SK-N-SH (cell line): ENCODE measurements at regions not wholly inside any gene's neighbourhood (a gene's known extent, or its start where the extent isn't known, plus 50 kb on each side); places are given as distances from the start of the nearest gene placed in this dataset.

Experiments
- CTCF ChIA-PET: fragments of 300-600, 350-600 bp; formaldehyde crosslinking; extraction: SDS; loops from one replicate; lab custom pipeline; 2021; lab: Yijun Ruan, JAX
- POLR2A ChIA-PET: fragments of 350-600 bp; sonication (Branson Sonifier 250); formaldehyde crosslinking; extraction: SDS; loops from one replicate; lab custom pipeline; 2020; ENCODE audit warnings: antibody characterized with exemption, inconsistent platforms; lab: Yijun Ruan, JAX
- DNase-seq: peaks from one replicate; pipeline ENCODE4 v3.0.0; 2012
- H2AFZ ChIP-seq: fragments of 200-600 bp; sonication (generic); 2 replicates; pipeline ENCODE4 v1.8.1; 2016; ENCODE audit warnings: antibody characterized with exemption, mild to moderate bottlenecking, low read depth
- H3F3A ChIP-seq: fragments of 200-600 bp; sonication (generic); replicated peaks from 2 replicates; pipeline ENCODE3; 2016; ENCODE audit warnings: antibody characterized with exemption, mild to moderate bottlenecking; ENCODE audit not compliant: insufficient read depth
- H3K27ac ChIP-seq, 2 experiments: fragments of 200-500 bp in 1 of 2; fragments of 200-600 bp in 1 of 2; sonication (Bioruptor generic) in 1 of 2; sonication (generic), shearing (Covaris generic) in 1 of 2; 2 replicates each; pipeline versions ENCODE4 v1.5.1 to v1.6.1; 2014 to 2016; ENCODE audit warnings: low read depth in 2 of 2, inconsistent platforms in 1 of 2, low read length in 1 of 2, mild to moderate bottlenecking in 1 of 2, mixed read lengths in 1 of 2
- H3K27me3 ChIP-seq: fragments of 200-600 bp; sonication (generic), shearing (Covaris generic); 2 replicates; pipeline ENCODE4 v1.6.1; 2016; ENCODE audit warnings: mixed run types; ENCODE audit not compliant: insufficient read depth
- H3K36me3 ChIP-seq, 2 experiments: fragments of 200-500 bp in 1 of 2; fragments of 200-600 bp in 1 of 2; sonication (Bioruptor generic) in 1 of 2; sonication (generic) in 1 of 2; replicated peaks in 1 of 2; 2 replicates each; pipeline versions ENCODE3 to v1.5.1; 2014 to 2016; ENCODE audit warnings: low read length in 1 of 2, mild to moderate bottlenecking in 1 of 2; ENCODE audit not compliant: insufficient read depth in 2 of 2, control insufficient read depth in 1 of 2
- H3K4me1 ChIP-seq, 2 experiments: fragments of 200-500 bp in 1 of 2; fragments of 200-600 bp in 1 of 2; sonication (Bioruptor generic) in 1 of 2; sonication (generic), shearing (Covaris generic) in 1 of 2; 2 replicates each; pipeline versions ENCODE4 v1.5.1 to v1.6.1; 2014 to 2016; ENCODE audit warnings: low read depth in 1 of 2, low read length in 1 of 2, mixed run types in 1 of 2; ENCODE audit not compliant: insufficient read depth in 2 of 2, control insufficient read depth in 1 of 2
- H3K4me2 ChIP-seq: fragments of 200-600 bp; sonication (generic), shearing (Covaris generic); 2 replicates; pipeline ENCODE4 v1.6.1; 2017; ENCODE audit warnings: mixed run types
- H3K4me3 ChIP-seq, 2 experiments: fragments of 200-500 bp in 1 of 2; fragments of 200-600 bp in 1 of 2; sonication (Bioruptor generic) in 1 of 2; sonication (generic), shearing (Covaris generic) in 1 of 2; 2 replicates each; pipeline versions ENCODE4 v1.5.1 to v1.8.1; 2014 to 2016; ENCODE audit warnings: low read depth in 2 of 2, inconsistent platforms in 1 of 2, low read length in 1 of 2, mild to moderate bottlenecking in 1 of 2, mixed read lengths in 1 of 2, moderate library complexity in 1 of 2
- H3K79me2 ChIP-seq: fragments of 200-600 bp; sonication (generic); 2 replicates; pipeline ENCODE4 v1.8.1; 2017; ENCODE audit warnings: mild to moderate bottlenecking; ENCODE audit not compliant: insufficient read depth
- H3K9ac ChIP-seq: fragments of 200-600 bp; sonication (generic); 2 replicates; pipeline ENCODE4 v1.6.1; 2017; ENCODE audit warnings: mixed run types
- H3K9me2 ChIP-seq: fragments of 200-600 bp; sonication (generic); 2 replicates; pipeline ENCODE4 v1.6.1; 2017; ENCODE audit warnings: mixed run types
- H3K9me3 ChIP-seq: fragments of 200-600 bp; sonication (generic); 2 replicates; pipeline ENCODE4 v1.6.1; 2017; ENCODE audit warnings: mixed run types, mild to moderate bottlenecking, moderate library complexity
- H4K20me1 ChIP-seq: fragments of 200-600 bp; sonication (generic); 2 replicates; pipeline ENCODE4 v1.6.1; 2017; ENCODE audit warnings: mild to moderate bottlenecking, mixed run types; ENCODE audit not compliant: insufficient read depth
- ELF1 ChIP-seq: IDR thresholded peaks from 2 replicates; pipeline ENCODE4 v1.4.0; 2012
- EP300 ChIP-seq, 2 experiments: IDR thresholded peaks; 2 replicates each; pipeline versions ENCODE4 v1.4.0 to v1.6.1; 2012; ENCODE audit warnings: borderline replicate concordance in 1 of 2, low read depth in 1 of 2, low read length in 1 of 2
- FOSL2 ChIP-seq: IDR thresholded peaks from 2 replicates; pipeline ENCODE4 v1.4.0; 2012; ENCODE audit warnings: low read depth, mild to moderate bottlenecking, moderate library complexity, borderline replicate concordance
- JUND ChIP-seq: IDR thresholded peaks from 2 replicates; pipeline ENCODE4 v1.4.0; 2012
- MXI1 ChIP-seq: IDR thresholded peaks from 2 replicates; pipeline ENCODE4 v1.6.1; 2012; ENCODE audit warnings: mild to moderate bottlenecking, low read depth, low read length, improper control_type of control experiment
- NFIC ChIP-seq: IDR thresholded peaks from 2 replicates; pipeline ENCODE4 v1.4.0; 2012; ENCODE audit warnings: borderline replicate concordance
- POLR2AphosphoS5 ChIP-seq: IDR thresholded peaks from 2 replicates; pipeline ENCODE4 v1.6.1; 2012; ENCODE audit warnings: low read depth, low read length
- RAD21 ChIP-seq: IDR thresholded peaks from 2 replicates; pipeline ENCODE4 v1.6.1; 2012; ENCODE audit warnings: mild to moderate bottlenecking, low read length
- RFX5 ChIP-seq: IDR thresholded peaks from 2 replicates; pipeline ENCODE4 v1.6.1; 2012; ENCODE audit warnings: mild to moderate bottlenecking, improper control_type of control experiment, low read length
- RXRA ChIP-seq: IDR thresholded peaks from 2 replicates; pipeline ENCODE4 v1.4.0; 2012; ENCODE audit warnings: low read depth, mild to moderate bottlenecking, borderline replicate concordance
- SMC3 ChIP-seq: IDR thresholded peaks from 2 replicates; pipeline ENCODE4 v1.6.1; 2012; ENCODE audit warnings: low read depth, low read length, improper control_type of control experiment
- TAF1 ChIP-seq: IDR thresholded peaks from 2 replicates; pipeline ENCODE4 v1.6.1; 2012; ENCODE audit warnings: low read depth, mild to moderate bottlenecking, low read length, moderate library complexity, borderline replicate concordance
- TCF12 ChIP-seq: IDR thresholded peaks from 2 replicates; pipeline ENCODE4 v1.4.0; 2012
- TEAD4 ChIP-seq: IDR thresholded peaks from 2 replicates; pipeline ENCODE4 v1.4.0; 2012; ENCODE audit warnings: mild to moderate bottlenecking, borderline replicate concordance; ENCODE audit not compliant: insufficient read depth
- YY1 ChIP-seq: IDR thresholded peaks from 2 replicates; pipeline ENCODE4 v1.4.0; 2012; ENCODE audit warnings: low read depth, mild to moderate bottlenecking
- WGBS: methylation state at CpG from one replicate; pipeline ENCODE4 v1.1.6; 2017; ENCODE audit warnings: low lambda C conversion rate; 5-methylcytosine and 5-hydroxymethylcytosine counted together
- TF ChIP-seq, protein P1 (sequence below): fragments of 200-600 bp; sonication (generic); IDR thresholded peaks from 2 replicates; pipeline ENCODE4 v1.6.1; 2017; ENCODE audit warnings: antibody characterized with exemption, mild to moderate bottlenecking, moderate library complexity
- TF ChIP-seq, protein P2 (sequence below): IDR thresholded peaks from 2 replicates; pipeline ENCODE4 v1.4.0; 2012; ENCODE audit warnings: low read depth, borderline replicate concordance

DNA sequence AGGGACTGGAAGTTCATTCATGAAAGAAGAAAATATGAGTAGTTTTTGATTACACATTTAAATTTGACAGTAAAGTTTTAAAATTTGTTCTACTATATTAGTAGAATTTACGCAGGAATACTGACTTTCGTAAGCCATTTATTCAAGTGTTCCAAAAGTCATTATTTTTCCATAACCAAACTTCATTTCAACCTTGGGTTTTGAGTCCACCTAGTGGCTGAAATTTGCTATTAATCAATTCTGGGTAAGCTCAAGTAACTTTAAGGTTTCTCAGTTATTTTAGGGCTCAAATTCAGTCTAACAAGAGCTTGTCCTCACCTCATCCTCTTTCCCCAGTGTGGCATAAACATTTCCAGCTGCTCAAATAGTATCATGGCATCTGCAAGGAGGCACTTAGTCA, 175.4 kb downstream of the SH3BGRL start:
- H4K20me1 ChIP-seq = no peaks in the 10 kb centered on the region
- WGBS = 1% methylated on average over 2 of the region's 2 CpGs
- H2AFZ ChIP-seq = no peak overlapping the region
- no peak overlapping the region for H3K9ac ChIP-seq
- H3F3A ChIP-seq = no peaks in the 10 kb centered on the region
- DNase-seq = peak; percentile 1
- POLR2A ChIA-PET = no interaction called here
- no peaks in the 10 kb centered on the region for H3K36me3 ChIP-seq
- no peaks in the 10 kb centered on the region; the same call in 1 of the 2 replicates for H3K27me3 ChIP-seq
- H3K4me2 ChIP-seq = no peak overlapping the region
- no peaks in the 10 kb centered on the region for H3K79me2 ChIP-seq
- no peak overlapping the region for H3K4me3 ChIP-seq
- H3K27ac ChIP-seq = no peak overlapping the region
- TF ChIP-seq RAD21 = peak; percentile 60
- TF ChIP-seq SMC3 = peak; percentile 40; the same call in 1 of the 2 replicates
- TF ChIP-seq FOSL2 = no peak
- TF ChIP-seq ELF1 = no peak
- TF ChIP-seq, protein P1, sequence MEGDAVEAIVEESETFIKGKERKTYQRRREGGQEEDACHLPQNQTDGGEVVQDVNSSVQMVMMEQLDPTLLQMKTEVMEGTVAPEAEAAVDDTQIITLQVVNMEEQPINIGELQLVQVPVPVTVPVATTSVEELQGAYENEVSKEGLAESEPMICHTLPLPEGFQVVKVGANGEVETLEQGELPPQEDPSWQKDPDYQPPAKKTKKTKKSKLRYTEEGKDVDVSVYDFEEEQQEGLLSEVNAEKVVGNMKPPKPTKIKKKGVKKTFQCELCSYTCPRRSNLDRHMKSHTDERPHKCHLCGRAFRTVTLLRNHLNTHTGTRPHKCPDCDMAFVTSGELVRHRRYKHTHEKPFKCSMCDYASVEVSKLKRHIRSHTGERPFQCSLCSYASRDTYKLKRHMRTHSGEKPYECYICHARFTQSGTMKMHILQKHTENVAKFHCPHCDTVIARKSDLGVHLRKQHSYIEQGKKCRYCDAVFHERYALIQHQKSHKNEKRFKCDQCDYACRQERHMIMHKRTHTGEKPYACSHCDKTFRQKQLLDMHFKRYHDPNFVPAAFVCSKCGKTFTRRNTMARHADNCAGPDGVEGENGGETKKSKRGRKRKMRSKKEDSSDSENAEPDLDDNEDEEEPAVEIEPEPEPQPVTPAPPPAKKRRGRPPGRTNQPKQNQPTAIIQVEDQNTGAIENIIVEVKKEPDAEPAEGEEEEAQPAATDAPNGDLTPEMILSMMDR = peak; percentile 74
- no peak for TF ChIP-seq MXI1
- TF ChIP-seq, all 33 proteins: peak for 3
- Histone ChIP-seq H3K4me1 (no peaks in the 10 kb centered on the region), H3K9me2 (no peaks in the 10 kb centered on the region), H3K9me3 (no peaks in the 10 kb centered on the region)
- CTCF ChIA-PET = interaction anchor here (0.6 to 2.1 kb wide), 13 partner anchors 9 to 500 kb away, joined by 3 to 7 read pairs (median 3); no protein-coding TSS in a partner anchor

DNA sequence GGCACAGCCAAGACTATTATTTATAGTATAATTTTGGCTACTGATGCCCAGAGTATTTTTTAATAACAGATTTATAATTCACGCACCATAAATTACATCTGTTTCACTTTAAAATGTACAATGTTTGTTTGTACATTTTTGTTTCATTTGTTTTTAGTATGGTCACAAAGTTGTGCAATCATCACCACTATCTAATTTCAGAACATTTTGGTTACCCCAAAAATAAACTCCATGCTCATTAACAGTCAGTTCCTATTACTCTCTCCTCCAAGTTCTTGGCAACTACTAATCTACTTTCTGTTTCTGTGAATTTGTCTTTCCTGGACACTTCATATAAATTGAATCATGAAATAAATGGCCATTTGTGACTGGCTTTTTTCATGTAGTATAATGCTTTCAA, 176.7 kb downstream of the SH3BGRL start:
- CTCF ChIA-PET = interaction anchor here (1.0 to 2.1 kb wide), 4 partner anchors 12 to 53 kb away, joined by 3 to 7 read pairs (median 4); no protein-coding TSS in a partner anchor
- DNase-seq = no peak
- POLR2A ChIA-PET = no interaction called here
- no peaks in the 10 kb centered on the region for H3K4me1 ChIP-seq
- no peaks in the 10 kb centered on the region for H3F3A ChIP-seq
- H3K9me2 ChIP-seq = no peaks in the 10 kb centered on the region
- no peak overlapping the region for H2AFZ ChIP-seq
- no peaks in the 10 kb centered on the region for H3K36me3 ChIP-seq
- H3K27ac ChIP-seq = no peak overlapping the region
- no peak overlapping the region for H3K4me2 ChIP-seq
- H4K20me1 ChIP-seq = no peaks in the 10 kb centered on the region
- no peaks in the 10 kb centered on the region; the same call in 1 of the 2 replicates for H3K27me3 ChIP-seq
- WGBS = 3% methylated on average over 1 of the region's 1 CpG
- no peak overlapping the region for H3K9ac ChIP-seq
- no peaks in the 10 kb centered on the region for H3K79me2 ChIP-seq
- TF ChIP-seq TEAD4 (no peak), JUND (no peak), TAF1 (no peak), EP300 (IDR thresholded peaks at IDR 0.05; ENCODE audit: borderline replicate concordance in 1 of 2, low read depth in 1 of 2, low read length in 1 of 2) (no peak), TCF12 (no peak), NFIC (no peak), YY1 (no peak), POLR2AphosphoS5 (no peak), RFX5 (no peak), RXRA (no peak), FOSL2 (no peak)
- TF ChIP-seq, protein P2, sequence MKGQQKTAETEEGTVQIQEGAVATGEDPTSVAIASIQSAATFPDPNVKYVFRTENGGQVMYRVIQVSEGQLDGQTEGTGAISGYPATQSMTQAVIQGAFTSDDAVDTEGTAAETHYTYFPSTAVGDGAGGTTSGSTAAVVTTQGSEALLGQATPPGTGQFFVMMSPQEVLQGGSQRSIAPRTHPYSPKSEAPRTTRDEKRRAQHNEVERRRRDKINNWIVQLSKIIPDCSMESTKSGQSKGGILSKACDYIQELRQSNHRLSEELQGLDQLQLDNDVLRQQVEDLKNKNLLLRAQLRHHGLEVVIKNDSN = no peak
- TF ChIP-seq, protein P1 = no peak
- H3K9me3 ChIP-seq = no peaks in the 10 kb centered on the region
- H3K4me3 ChIP-seq = no peak overlapping the region
